K562 (cell line): ENCODE measurements at regions not wholly inside any gene's neighbourhood (a gene's known extent, or its start where the extent isn't known, plus 50 kb on each side); places are given as distances from the start of the nearest gene placed in this dataset.

ENCODE experiments used
- ATAC-seq: fragments of 200-7000 bp; cut with Tn5 transposase; 3 replicates; pipeline ENCODE4 v1.9.1; 2020; ENCODE audit warnings: moderate library complexity
- BruUV-seq: library from RNA; stranded (reverse); fragments of 400-500 nt; replicated peaks from 2 replicates; lab custom pipeline; 2021; lab: Mats Ljungman, UMichigan
- CTCF ChIA-PET: fragments of 300-600 bp; formaldehyde crosslinking; extraction: SDS; loops from one replicate; lab custom pipeline; 2021; ENCODE audit warnings: low intra/inter-chr PET ratio; lab: Yijun Ruan, JAX
- POLR2A ChIA-PET: fragments of 300-600, 350-650 bp; sonication (Branson Sonifier 250); formaldehyde crosslinking; extraction: SDS; loops from one replicate; lab custom pipeline; 2021; ENCODE audit warnings: antibody characterized with exemption, inconsistent platforms; lab: Yijun Ruan, JAX
- DNase-seq, 4 experiments: peaks; one replicate each; pipeline versions ENCODE4 v3.0.0 to v3.0.0-alpha.2; 2011 to 2018; ENCODE audit warnings: low spot score in 3 of 4, mixed read lengths in 3 of 4; ENCODE audit errors: extremely low read depth in 1 of 4
- FAIRE-seq: peaks from 2 replicates; lab custom pipeline; 2011; peaks lifted over from hg19 to GRCh38; lab: Jason Lieb, UNC
- H2AFZ ChIP-seq: 2 replicates; pipeline ENCODE4 v1.6.0; 2011; ENCODE audit warnings: low read depth, low read length, control low read depth, inconsistent platforms
- H3K27ac ChIP-seq: fragments of 200-600 bp; 3 replicates; pipeline ENCODE4 v1.8.0; 2011; ENCODE audit warnings: low read depth, mild to moderate bottlenecking, control low read depth, inconsistent platforms, low read length, moderate library complexity, mixed read lengths; ENCODE audit errors: extremely low read depth
- H3K27me3 ChIP-seq, 2 experiments: fragments of 300-600 bp in 1 of 2; 2 replicates in 1 of 2; 3 replicates in 1 of 2; pipeline versions ENCODE4 v1.6.0 to v1.8.0; 2011; ENCODE audit warnings: inconsistent platforms in 2 of 2, low read length in 2 of 2, mild to moderate bottlenecking in 1 of 2, mixed read lengths in 1 of 2, moderate library complexity in 1 of 2; ENCODE audit not compliant: control insufficient read depth in 2 of 2, insufficient read depth in 2 of 2
- H3K36me3 ChIP-seq: fragments of 300-600 bp; 3 replicates; pipeline ENCODE4 v1.8.0; 2011; ENCODE audit warnings: mild to moderate bottlenecking, low read length, inconsistent platforms; ENCODE audit not compliant: control insufficient read depth, insufficient read depth
- H3K4me1 ChIP-seq, 2 experiments: fragments of 200-600 bp in 1 of 2; replicated peaks in 1 of 2; 2 replicates in 1 of 2; 3 replicates in 1 of 2; pipeline versions ENCODE4 v1.5.1 to v1.8.0; 2011; ENCODE audit warnings: inconsistent platforms in 2 of 2, low read length in 2 of 2, mild to moderate bottlenecking in 1 of 2, mixed read lengths in 1 of 2, moderate library complexity in 1 of 2; ENCODE audit not compliant: control insufficient read depth in 2 of 2, insufficient read depth in 2 of 2
- H3K4me2 ChIP-seq: 2 replicates; pipeline ENCODE4 v1.6.1; 2011; ENCODE audit warnings: low read length, control low read depth, inconsistent platforms, mixed read lengths; ENCODE audit not compliant: insufficient read depth
- H3K4me3 ChIP-seq: fragments of 200-600 bp; sonication (generic), shearing (Covaris generic); 2 replicates; pipeline ENCODE4 v1.5.1; 2016; ENCODE audit warnings: control low read depth, inconsistent platforms
- H3K79me2 ChIP-seq: fragments of 200-600 bp; 3 replicates; pipeline ENCODE4 v1.8.0; 2011; ENCODE audit warnings: low read length, inconsistent platforms; ENCODE audit not compliant: control insufficient read depth, insufficient read depth
- H3K9ac ChIP-seq, 2 experiments: 2 replicates each; pipeline versions ENCODE4 v1.6.0 to v1.6.1; 2011; ENCODE audit warnings: low read depth in 2 of 2, low read length in 2 of 2, control low read depth in 1 of 2, inconsistent platforms in 1 of 2, mild to moderate bottlenecking in 1 of 2, mixed read lengths in 1 of 2; ENCODE audit not compliant: insufficient read depth in 1 of 2
- H3K9me1 ChIP-seq: one replicate; pipeline ENCODE4 v1.6.0; 2011; ENCODE audit warnings: inconsistent platforms, mild to moderate bottlenecking, low read length, moderate library complexity; ENCODE audit not compliant: control insufficient read depth, insufficient read depth
- H3K9me3 ChIP-seq: replicated peaks from 2 replicates; pipeline ENCODE4 v1.5.1; 2011; ENCODE audit warnings: low read depth, low read length, inconsistent platforms; ENCODE audit not compliant: control insufficient read depth, insufficient read depth
- H4K20me1 ChIP-seq: replicated peaks from 2 replicates; pipeline ENCODE4 v1.6.1; 2011; ENCODE audit warnings: low read length, inconsistent platforms, mixed read lengths; ENCODE audit not compliant: control insufficient read depth, insufficient read depth
- ATF4 ChIP-seq: fragments of 450-650 bp; formaldehyde crosslinking; IDR thresholded peaks from 2 replicates; pipeline ENCODE4 v1.4.0; 2022; ENCODE audit warnings: mild to moderate bottlenecking, moderate library complexity
- BHLHE40 ChIP-seq: IDR thresholded peaks from 2 replicates; pipeline ENCODE4 v1.6.1; 2011; ENCODE audit warnings: low read length, improper control_type of control experiment
- E2F3 ChIP-seq: fragments of 250-450 bp; sonication (Bioruptor Pico); IDR thresholded peaks from 2 replicates; pipeline ENCODE4 v1.4.0; 2020; ENCODE audit warnings: mild to moderate bottlenecking
- HNRNPK ChIP-seq: fragments of 200-400 bp; formaldehyde crosslinking; IDR thresholded peaks from one replicate; pipeline ENCODE4 v1.6.1; 2018; ENCODE audit warnings: mild to moderate bottlenecking, low read depth, low read length; ENCODE audit not compliant: poor library complexity, severe bottlenecking
- MED1 ChIP-seq: sonication (generic); formaldehyde crosslinking; IDR thresholded peaks from 2 replicates; pipeline ENCODE4 v1.8.1; 2023; ENCODE audit warnings: missing genetic modification reagents, borderline replicate concordance
- NFIC ChIP-seq: fragments of 450-650 bp; IDR thresholded peaks from 2 replicates; pipeline ENCODE4 v1.6.1; 2017; ENCODE audit warnings: mild to moderate bottlenecking, inconsistent platforms
- NONO ChIP-seq, 2 experiments: fragments of 200-400 bp in 1 of 2; fragments of 450-650 bp in 1 of 2; formaldehyde crosslinking in 1 of 2; IDR thresholded peaks; 2 replicates each; pipeline ENCODE4 v1.6.1; 2017; ENCODE audit warnings: low read depth in 2 of 2, mild to moderate bottlenecking in 2 of 2, moderate library complexity in 2 of 2, low read length in 1 of 2
- SFPQ ChIP-seq: fragments of 200-400 bp; formaldehyde crosslinking; IDR thresholded peaks from 2 replicates; pipeline ENCODE4 v1.6.1; 2017; ENCODE audit warnings: mild to moderate bottlenecking, low read depth, low read length, moderate library complexity
- SMAD1 ChIP-seq: fragments of 150-350 bp; IDR thresholded peaks from 2 replicates; pipeline ENCODE4 v1.6.1; 2014; ENCODE audit warnings: low read length, low read depth; ENCODE audit not compliant: partially characterized antibody
- ZC3H11A ChIP-seq: IDR thresholded peaks from 2 replicates; pipeline ENCODE4 v1.6.1; 2012; ENCODE audit warnings: low read depth, low read length, improper control_type of control experiment
- ZFX ChIP-seq: sonication (generic); formaldehyde crosslinking; IDR thresholded peaks from 2 replicates; pipeline ENCODE4 v1.8.0; 2022; ENCODE audit warnings: mild to moderate bottlenecking, missing genetic modification reagents, moderate library complexity
- ZNF436 ChIP-seq: fragments of 250-450, 450-650 bp; sonication (Bioruptor Pico); formaldehyde crosslinking; IDR thresholded peaks from 2 replicates; pipeline ENCODE4 v1.7.0; 2020; ENCODE audit warnings: mild to moderate bottlenecking
- ZNF561 ChIP-seq: fragments of 450-650 bp; formaldehyde crosslinking; conservative IDR thresholded peaks from 2 replicates; pipeline ENCODE4 v1.4.0; 2020; ENCODE audit warnings: mild to moderate bottlenecking, moderate library complexity
- ZSCAN32 ChIP-seq: fragments of 450-650 bp; formaldehyde crosslinking; IDR thresholded peaks from 2 replicates; pipeline ENCODE4 v1.4.0; 2020; ENCODE audit warnings: mild to moderate bottlenecking, moderate library complexity
- WGBS: fragments of 100-300 bp; shearing (Covaris generic); methylation state at CpG from one replicate; pipeline ENCODE4 v1.1.6; 2016; ENCODE audit warnings: low coverage, mixed read lengths; ENCODE audit not compliant: insufficient coverage; ENCODE audit errors: missing lambda C conversion rate; 5-methylcytosine and 5-hydroxymethylcytosine counted together
- in situ Hi-C: fragments of 300-500 bp; cut with MboI; formaldehyde crosslinking; loops from 4 replicates; pipeline ENCODE4 v1.15.0; 2018; ENCODE audit warnings: inconsistent platforms, mixed read lengths
- intact Hi-C: fragments of 100-400 bp; cut with micrococcal nuclease; formaldehyde crosslinking; loops from 2 replicates; pipeline ENCODE4 v1.14.2; 2022

- no peaks in the 10 kb centered on the region for H3K79me2 ChIP-seq
- DNase-seq, result no peak
- intact Hi-C loops, result no loop called here
- H2AFZ ChIP-seq, result no peak overlapping the region
- no peak overlapping the region for H3K4me2 ChIP-seq
- no peaks in the 10 kb centered on the region for H4K20me1 ChIP-seq
- no TSS peak for BruUV-seq
- in situ Hi-C loops, result no loop called here
- ATAC-seq, result no peak
- no peaks in the 10 kb centered on the region for H3K36me3 ChIP-seq
- H3K27me3 ChIP-seq, result no peaks in the 10 kb centered on the region
- no peaks in the 10 kb centered on the region for H3K4me1 ChIP-seq
- H3K9ac ChIP-seq, result no peak overlapping the region
- TF ChIP-seq BHLHE40, result no peak
- no peak overlapping the region for H3K4me3 ChIP-seq
- 0% methylated on average over 1 of the region's 1 CpG for WGBS
- FAIRE-seq, result no peak
- CTCF ChIA-PET, result no interaction called here
- H3K9me3 ChIP-seq, result no peaks in the 10 kb centered on the region
- no peak overlapping the region for H3K27ac ChIP-seq
- POLR2A ChIA-PET, result no interaction called here
- H3K9me1 ChIP-seq, result no peaks in the 10 kb centered on the region
These were observed 481.3 kb downstream of the ZSWIM6 start for GRCh38 chr5:61813361-61813760.

- POLR2A ChIA-PET, result no interaction called here
- intact Hi-C loops, result no loop called here
These were observed 483.3 kb downstream of the ZSWIM6 start for GRCh38 chr5:61815339-61815738.

More at GRCh38 chr5:61815339-61815738, 483.3 kb downstream of the ZSWIM6 start:
- in situ Hi-C loops, result no loop called here
- Histone ChIP-seq H3K4me3 (no peak overlapping the region), H3K9ac (no peak overlapping the region), H3K79me2 (no peaks in the 10 kb centered on the region), H3K9me1 (no peaks in the 10 kb centered on the region), H3K27me3 (no peaks in the 10 kb centered on the region), H3K4me1 (no peaks in the 10 kb centered on the region), H4K20me1 (no peaks in the 10 kb centered on the region), H3K36me3 (no peaks in the 10 kb centered on the region)
- ATAC-seq (no peak), DNase-seq (no peak)
- CTCF ChIA-PET, result no interaction called here
- WGBS, result 0% methylated on average over 1 of the region's 1 CpG
- TF ChIP-seq ZNF561 (no peak), ZSCAN32 (CRISPR knock-in tag) (no peak), HNRNPK (no peak), SFPQ (no peak), E2F3 (CRISPR knock-in tag) (no peak), ATF4 (CRISPR knock-in tag) (no peak), NONO (IDR thresholded peaks at IDR 0.05; ENCODE audit: low read depth in 2 of 2, low read length in 1 of 2) (no peak), NFIC (no peak), ZFX (CRISPR knock-in tag) (no peak), ZNF436 (CRISPR knock-in tag) (no peak), MED1 (CRISPR knock-in tag) (no peak), ZC3H11A (no peak), SMAD1 (no peak)
- TF ChIP-seq, all 486 proteins: peak for 0
- Histone ChIP-seq H2AFZ (no peak overlapping the region), H3K27ac (no peak overlapping the region), H3K4me2 (no peak overlapping the region), H3K9me3 (no peaks in the 10 kb centered on the region)
- FAIRE-seq, result no peak
- BruUV-seq, result no TSS peak
